Common myeloid progenitor, CD34-positive (primary cell): ENCODE measurements at regions not wholly inside any gene's neighbourhood (a gene's known extent, or its start where the extent isn't known, plus 50 kb on each side); places are given as distances from the start of the nearest gene placed in this dataset.

ENCODE experiments used
- CTCF ChIA-PET: fragments of 350-600 bp; sonication (Branson Sonifier 250); formaldehyde crosslinking; loops from one replicate; lab custom pipeline; 2021; ENCODE audit warnings: antibody characterized with exemption; lab: Charles Lee
- POLR2A ChIA-PET: fragments of 350-600 bp; sonication (Branson Sonifier 250); formaldehyde crosslinking; loops from one replicate; lab custom pipeline; 2021; ENCODE audit warnings: antibody characterized with exemption; lab: Charles Lee
- DNase-seq, 3 donors: peaks; one replicate each; pipeline versions ENCODE4 v3.0.0 to v3.0.0-alpha.2; 2013
- H3K27ac ChIP-seq, 2 experiments: 1 replicate in 1 of 2; 2 replicates in 1 of 2; pipeline ENCODE4 v1.7.0; 2013; ENCODE audit warnings: inconsistent platforms in 2 of 2, low read length in 2 of 2, mild to moderate bottlenecking in 2 of 2, low read depth in 1 of 2, moderate library complexity in 1 of 2; ENCODE audit not compliant: severe bottlenecking in 2 of 2, insufficient read depth in 1 of 2, poor library complexity in 1 of 2
- H3K27me3 ChIP-seq, 5 experiments: replicated peaks in 2 of 5; 1 replicate in 3 of 5; 2 replicates in 2 of 5; pipeline versions ENCODE4 v1.6.1 to v1.7.0; 2013; ENCODE audit warnings: low read length in 4 of 5, mild to moderate bottlenecking in 2 of 5, moderate library complexity in 2 of 5, inconsistent platforms in 1 of 5; ENCODE audit not compliant: insufficient read depth in 5 of 5, control insufficient read depth in 4 of 5
- H3K36me3 ChIP-seq, 4 experiments: 1 replicate in 2 of 4; 2 replicates in 2 of 4; pipeline versions ENCODE4 v1.6.1 to v1.7.0; 2013; ENCODE audit warnings: low read length in 3 of 4, control low read depth in 1 of 4, mild to moderate bottlenecking in 1 of 4; ENCODE audit not compliant: control insufficient read depth in 4 of 4, insufficient read depth in 4 of 4
- H3K4me1 ChIP-seq, 4 experiments: 1 replicate in 3 of 4; 2 replicates in 1 of 4; pipeline versions ENCODE4 v1.6.1 to v1.7.1; 2013; ENCODE audit warnings: low read length in 3 of 4, mild to moderate bottlenecking in 3 of 4, control low read depth in 1 of 4, inconsistent platforms in 1 of 4, moderate library complexity in 1 of 4; ENCODE audit not compliant: control insufficient read depth in 4 of 4, insufficient read depth in 4 of 4; ENCODE audit errors: control extremely low read depth in 1 of 4
- H3K4me3 ChIP-seq, 7 experiments: 1 replicate in 4 of 7; 2 replicates in 3 of 7; pipeline versions ENCODE4 v1.5.1 to v1.7.0; 2013; ENCODE audit warnings: mild to moderate bottlenecking in 7 of 7, low read length in 6 of 7, moderate library complexity in 6 of 7, inconsistent platforms in 2 of 7, low read depth in 2 of 7, control low read depth in 1 of 7; ENCODE audit not compliant: insufficient read depth in 4 of 7, control insufficient read depth in 1 of 7; ENCODE audit errors: extremely low read depth in 1 of 7
- H3K9me3 ChIP-seq, 5 experiments: 1 replicate in 4 of 5; 2 replicates in 1 of 5; pipeline versions ENCODE4 v1.6.1 to v1.7.1; 2013; ENCODE audit warnings: low read length in 4 of 5, mild to moderate bottlenecking in 2 of 5, inconsistent platforms in 1 of 5, low read depth in 1 of 5, moderate library complexity in 1 of 5; ENCODE audit not compliant: control insufficient read depth in 4 of 5, insufficient read depth in 2 of 5; ENCODE audit errors: control extremely low read depth in 1 of 5
- WGBS: methylation state at CpG from one replicate; pipeline ENCODE4 v1.1.5; 2013; ENCODE audit not compliant: insufficient coverage; 5-methylcytosine and 5-hydroxymethylcytosine counted together

DNA sequence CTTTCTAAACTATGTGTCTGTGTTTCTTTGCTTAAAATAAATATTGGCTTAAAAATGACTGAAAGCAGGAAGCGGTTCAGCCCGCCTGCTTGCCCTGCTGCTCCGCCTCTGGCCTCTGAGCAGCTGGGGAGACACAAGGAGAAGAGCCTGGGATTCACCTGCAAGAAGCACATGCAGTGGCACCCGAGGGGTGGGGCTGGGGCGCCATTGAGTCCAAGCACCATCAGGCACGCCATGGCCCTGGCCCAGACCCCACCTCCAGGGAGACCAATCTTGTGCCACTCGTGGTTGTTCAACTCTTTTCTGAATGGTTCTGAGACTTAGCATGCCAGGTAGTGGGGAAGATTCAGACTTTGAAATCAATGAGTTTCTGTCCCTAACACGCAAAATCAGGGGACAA, 495.5 kb upstream of the MYT1L start:
- Histone ChIP-seq H3K27ac (no peak overlapping the region), H3K4me3 (no peak overlapping the region), H3K36me3 (no peaks in the 10 kb centered on the region), H3K9me3 (peaks cover 0 to 5% (median 3%) of the 10 kb centered on the region in 5 experiments), H3K4me1 (no peaks in the 10 kb centered on the region), H3K27me3 (no peaks in the 10 kb centered on the region)
- ChIA-PET POLR2A (no interaction called here), CTCF (no interaction called here)
- WGBS = 90% methylated on average over 8 of the region's 8 CpGs
- no peak for DNase-seq

DNA sequence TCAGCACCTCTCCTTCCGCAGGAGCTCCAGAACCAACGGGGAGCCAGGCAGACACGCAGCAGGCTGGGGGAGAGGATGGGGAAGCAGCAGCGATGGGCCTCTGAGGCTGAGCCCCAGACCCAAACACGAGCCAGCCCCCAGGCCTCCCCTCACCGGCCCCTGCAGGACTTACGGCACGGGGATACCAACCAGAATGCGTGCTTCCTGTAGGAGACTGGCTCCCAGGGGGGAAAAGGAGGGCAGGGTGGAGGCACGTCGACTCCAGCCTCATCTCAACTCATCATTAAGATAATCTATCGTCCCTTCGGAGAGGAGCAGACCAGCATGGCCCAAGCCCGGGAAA, 495.1 kb upstream of the MYT1L start:
- ChIA-PET POLR2A (no interaction called here), CTCF (interaction anchor here (0.8 kb wide), 1 partner anchor 10 kb away, joined by 3 read pairs; no protein-coding TSS in a partner anchor)
- peaks cover 0 to 5% (median 3%) of the 10 kb centered on the region in 5 experiments for H3K9me3 ChIP-seq
- no peaks in the 10 kb centered on the region for H3K27me3 ChIP-seq
- no peaks in the 10 kb centered on the region for H3K36me3 ChIP-seq
- H3K4me1 ChIP-seq = no peaks in the 10 kb centered on the region
- 93% methylated on average over 9 of the region's 14 CpGs for WGBS
- DNase-seq = no peak
- H3K4me3 ChIP-seq = no peak overlapping the region
- no peak overlapping the region for H3K27ac ChIP-seq

DNA sequence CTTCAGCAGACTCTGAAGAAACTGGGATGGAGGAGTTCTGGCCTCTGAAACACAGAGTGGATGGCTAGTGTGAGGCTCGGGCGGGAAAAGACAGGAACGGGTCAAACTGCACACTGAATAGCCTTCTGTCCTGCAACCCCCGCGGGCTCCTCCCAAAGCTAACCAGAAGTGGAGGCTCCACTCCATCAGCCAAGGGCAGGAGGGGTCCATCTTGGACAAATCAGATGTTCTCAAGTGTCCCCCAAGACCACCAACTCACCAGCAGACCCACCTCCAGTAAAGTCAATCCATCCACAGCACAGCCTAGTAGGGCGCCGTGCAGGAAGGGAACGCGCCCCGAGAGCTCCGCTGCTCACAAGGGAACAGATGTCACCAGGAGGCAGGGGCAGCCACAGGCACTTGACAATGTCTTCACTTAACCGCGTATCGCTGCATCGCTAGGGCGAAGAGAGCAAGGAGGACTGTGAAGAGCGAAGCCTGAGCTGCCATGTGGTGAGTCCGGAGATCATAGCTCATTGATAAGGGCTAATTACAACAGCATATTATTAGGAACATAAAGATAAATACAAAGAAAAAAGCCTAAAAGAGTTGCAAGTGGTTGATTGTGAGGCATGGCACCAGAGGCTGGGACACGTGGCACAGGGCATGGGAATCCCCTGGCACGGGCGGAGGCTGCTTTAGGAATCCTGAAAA, 494.6 kb upstream of the MYT1L start:
- Histone ChIP-seq H3K4me1 (no peaks in the 10 kb centered on the region), H3K4me3 (no peak overlapping the region), H3K9me3 (peaks cover 0 to 8% (median 0%) of the 10 kb centered on the region in 5 experiments), H3K27me3 (no peaks in the 10 kb centered on the region), H3K27ac (no peak overlapping the region), H3K36me3 (no peaks in the 10 kb centered on the region)
- 99% methylated on average over 12 of the region's 21 CpGs for WGBS
- CTCF ChIA-PET = interaction anchor here (0.8 kb wide), 1 partner anchor 11 kb away, joined by 3 read pairs; no protein-coding TSS in a partner anchor
- no peak for DNase-seq
- POLR2A ChIA-PET = no interaction called here

DNA sequence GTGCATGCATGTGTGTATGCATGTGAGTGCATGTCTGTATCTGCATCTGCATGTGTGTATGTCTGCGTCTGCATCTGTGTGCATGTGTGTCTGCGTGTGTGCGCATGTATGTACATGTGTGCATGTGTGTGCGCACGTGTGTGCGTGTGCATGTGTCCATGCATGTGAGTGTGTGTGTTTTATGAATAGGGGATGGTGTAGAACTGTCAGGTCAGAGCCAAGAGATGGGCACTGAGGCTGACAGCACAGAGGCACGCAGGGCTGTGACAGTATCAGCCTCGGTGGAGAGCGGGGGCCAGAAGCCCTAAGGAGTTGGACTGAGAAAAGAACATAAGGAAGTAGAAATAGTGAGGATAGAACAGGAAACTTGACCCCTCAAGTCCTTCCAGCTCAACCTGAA, 494.0 kb upstream of the MYT1L start:
- ChIA-PET POLR2A (no interaction called here), CTCF (no interaction called here)
- H3K9me3 ChIP-seq = peaks cover 0 to 8% (median under 1%) of the 10 kb centered on the region in 5 experiments
- DNase-seq = no peak
- H3K27ac ChIP-seq = no peak overlapping the region
- peaks cover 0 to 2% (median 0%) of the 10 kb centered on the region in 5 experiments for H3K27me3 ChIP-seq
- no peaks in the 10 kb centered on the region for H3K4me1 ChIP-seq
- no peak overlapping the region for H3K4me3 ChIP-seq
- WGBS = 100% methylated on average over 6 of the region's 9 CpGs
- H3K36me3 ChIP-seq = no peaks in the 10 kb centered on the region

DNA sequence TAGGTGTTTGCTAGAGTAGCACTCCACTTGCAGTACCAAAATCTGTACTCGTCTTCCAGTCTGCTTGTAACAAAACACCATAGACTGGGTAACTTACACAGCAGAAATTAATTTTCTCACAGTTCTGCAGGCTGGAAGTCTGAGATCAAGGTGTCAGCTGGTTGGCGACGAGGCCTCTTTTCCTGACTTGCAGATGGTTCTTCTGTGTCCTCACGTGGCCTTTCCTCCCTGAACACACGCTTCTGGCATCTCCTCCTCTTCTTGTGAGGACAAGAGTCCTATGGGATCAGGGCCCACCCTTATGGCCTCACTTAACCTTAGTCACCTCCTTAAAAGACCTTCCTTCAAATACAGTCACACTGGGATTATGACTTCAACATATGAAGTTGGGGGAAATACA, 493.5 kb upstream of the MYT1L start:
- peaks cover 0 to 3% (median 0%) of the 10 kb centered on the region in 5 experiments for H3K27me3 ChIP-seq
- POLR2A ChIA-PET = no interaction called here

DNA sequence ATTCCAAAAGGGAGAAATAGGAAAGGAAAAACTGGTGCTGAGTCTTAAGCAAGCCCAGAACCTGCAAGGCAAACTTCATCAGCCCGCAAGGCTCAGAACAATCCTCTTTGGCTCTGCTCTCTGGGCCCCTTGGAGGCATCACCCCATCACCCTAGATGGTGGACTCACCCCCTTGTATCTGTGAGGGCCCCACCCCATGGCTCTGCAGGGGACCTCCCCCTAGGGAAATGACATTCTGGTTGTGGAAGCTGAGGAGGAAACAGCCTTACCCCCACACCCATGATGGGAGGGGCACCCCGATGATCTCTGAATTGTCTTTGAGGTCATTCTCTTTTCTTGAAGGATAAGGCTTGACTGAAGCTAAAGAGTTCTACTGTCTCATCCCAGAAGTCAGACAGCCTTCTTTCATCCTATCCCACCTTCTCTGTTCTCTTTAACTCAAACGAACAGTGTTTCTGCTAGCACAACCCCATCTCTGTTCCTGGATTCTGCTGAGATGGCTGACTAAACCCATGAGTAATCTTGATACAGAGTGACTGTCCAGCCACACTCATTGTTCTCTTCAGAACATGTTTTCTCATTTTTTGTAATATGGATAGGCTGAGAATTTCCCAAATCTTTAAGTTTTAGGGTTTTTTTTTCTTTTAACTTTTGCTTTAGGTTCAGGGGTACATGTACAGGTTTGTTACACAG, 492.1 kb upstream of the MYT1L start:
- no peak overlapping the region for H3K4me3 ChIP-seq
- H3K9me3 ChIP-seq = peaks cover 0 to 8% (median 2%) of the 10 kb centered on the region in 5 experiments
- H3K4me1 ChIP-seq = no peaks in the 10 kb centered on the region
- no peak overlapping the region for H3K27ac ChIP-seq
- CTCF ChIA-PET = no interaction called here
- no peak for DNase-seq
- H3K27me3 ChIP-seq = peaks cover 0 to 3% (median 0%) of the 10 kb centered on the region in 5 experiments
- WGBS = 89% methylated on average over 1 of the region's 3 CpGs
- POLR2A ChIA-PET = no interaction called here
- H3K36me3 ChIP-seq = no peaks in the 10 kb centered on the region

More for the DNA sequence above, 493.5 kb upstream of the MYT1L start:
- Histone ChIP-seq H3K4me3 (no peak overlapping the region), H3K9me3 (peaks cover 0 to 8% (median 2%) of the 10 kb centered on the region in 5 experiments), H3K36me3 (no peaks in the 10 kb centered on the region), H3K4me1 (no peaks in the 10 kb centered on the region), H3K27ac (no peak overlapping the region)
- CTCF ChIA-PET = no interaction called here
- DNase-seq = no peak
- WGBS = 100% methylated on average over 4 of the region's 5 CpGs

DNA sequence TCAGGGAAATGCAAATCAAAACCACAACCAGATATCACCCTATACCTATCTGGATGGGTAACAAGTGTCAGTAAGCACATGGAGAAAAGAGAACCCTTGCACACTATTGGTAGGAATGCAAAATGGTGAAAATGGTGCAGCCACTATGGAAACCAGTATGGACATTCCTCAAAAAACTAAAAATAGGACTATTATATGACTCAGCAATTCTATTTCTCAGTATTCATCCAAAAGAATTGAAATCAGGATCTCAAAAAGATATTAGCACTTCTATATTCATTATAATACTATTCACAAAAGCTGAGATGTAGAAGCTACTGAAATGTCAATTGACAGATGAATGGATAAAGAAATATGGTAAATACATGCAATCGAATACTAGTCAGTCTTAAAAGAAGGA, 491.1 kb upstream of the MYT1L start:
- 100% methylated on average over 1 of the region's 1 CpG for WGBS
- ChIA-PET CTCF (no interaction called here), POLR2A (no interaction called here)
- Histone ChIP-seq H3K9me3 (peaks cover 0 to 8% (median 2%) of the 10 kb centered on the region in 5 experiments), H3K27me3 (peaks cover 0 to 3% (median 0%) of the 10 kb centered on the region in 5 experiments), H3K4me3 (no peak overlapping the region), H3K36me3 (no peaks in the 10 kb centered on the region), H3K4me1 (no peaks in the 10 kb centered on the region), H3K27ac (no peak overlapping the region)
- no peak for DNase-seq
